ENCODE measurements at regions not wholly inside any gene's neighbourhood (a gene's known extent, or its start where the extent isn't known, plus 50 kb on each side); places are given as distances from the start of the nearest gene placed in this dataset.
"Not testable (repeated sequence)": the region's sequence is repeated elsewhere in the genome, so short reads cannot be mapped to it uniquely, and the experiment has no call there.

DNA sequence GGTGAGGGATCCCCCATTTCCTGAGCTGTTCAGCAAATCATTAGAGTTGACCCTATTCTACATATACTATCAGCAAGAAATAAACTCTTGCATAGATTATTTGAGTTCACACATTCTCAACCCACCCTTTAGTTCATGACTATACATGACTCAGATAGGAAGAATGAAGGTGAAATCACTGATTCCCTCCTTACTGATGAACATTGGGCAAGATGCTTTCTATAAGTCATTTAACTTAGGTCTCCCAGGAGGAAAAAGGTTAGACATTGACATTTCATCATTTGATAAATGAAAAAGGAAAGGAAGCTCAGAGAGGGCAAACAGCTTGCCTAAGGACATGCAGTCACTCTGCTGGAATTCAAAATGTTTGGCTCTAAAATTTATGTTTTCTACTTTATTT, 408.0 kb downstream of the TMEM182 start:
- TF ChIP-seq, protein P1, sequence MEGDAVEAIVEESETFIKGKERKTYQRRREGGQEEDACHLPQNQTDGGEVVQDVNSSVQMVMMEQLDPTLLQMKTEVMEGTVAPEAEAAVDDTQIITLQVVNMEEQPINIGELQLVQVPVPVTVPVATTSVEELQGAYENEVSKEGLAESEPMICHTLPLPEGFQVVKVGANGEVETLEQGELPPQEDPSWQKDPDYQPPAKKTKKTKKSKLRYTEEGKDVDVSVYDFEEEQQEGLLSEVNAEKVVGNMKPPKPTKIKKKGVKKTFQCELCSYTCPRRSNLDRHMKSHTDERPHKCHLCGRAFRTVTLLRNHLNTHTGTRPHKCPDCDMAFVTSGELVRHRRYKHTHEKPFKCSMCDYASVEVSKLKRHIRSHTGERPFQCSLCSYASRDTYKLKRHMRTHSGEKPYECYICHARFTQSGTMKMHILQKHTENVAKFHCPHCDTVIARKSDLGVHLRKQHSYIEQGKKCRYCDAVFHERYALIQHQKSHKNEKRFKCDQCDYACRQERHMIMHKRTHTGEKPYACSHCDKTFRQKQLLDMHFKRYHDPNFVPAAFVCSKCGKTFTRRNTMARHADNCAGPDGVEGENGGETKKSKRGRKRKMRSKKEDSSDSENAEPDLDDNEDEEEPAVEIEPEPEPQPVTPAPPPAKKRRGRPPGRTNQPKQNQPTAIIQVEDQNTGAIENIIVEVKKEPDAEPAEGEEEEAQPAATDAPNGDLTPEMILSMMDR (IDR thresholded peaks at IDR 0.05; ENCODE audit: extremely low read depth, missing control alignments): no peak
- no peak for DNase-seq (ENCODE audit: low spot score)

DNA sequence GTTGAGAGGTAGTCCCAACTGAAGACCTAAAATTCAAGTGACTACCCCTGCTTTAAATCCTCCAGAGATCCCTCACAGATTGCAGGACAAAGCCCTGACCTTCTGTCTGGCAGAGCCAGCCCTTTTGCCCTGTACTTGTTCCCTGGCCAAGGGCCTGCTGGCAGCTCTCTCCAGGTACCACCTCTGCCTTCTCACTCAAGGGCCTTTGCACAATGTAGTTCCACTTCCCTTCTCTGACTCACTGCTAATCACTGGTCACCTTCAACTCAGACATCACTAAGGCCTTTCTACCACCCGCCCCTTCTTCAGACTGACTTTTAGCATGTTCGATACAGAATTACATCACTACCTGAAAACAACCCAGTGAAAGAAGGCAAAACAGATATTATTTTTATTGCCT, 411.0 kb downstream of the TMEM182 start:
- no peak for DNase-seq (ENCODE audit: low spot score)
- TF ChIP-seq, protein P1 (IDR thresholded peaks at IDR 0.05; ENCODE audit: extremely low read depth, missing control alignments): no peak

DNA sequence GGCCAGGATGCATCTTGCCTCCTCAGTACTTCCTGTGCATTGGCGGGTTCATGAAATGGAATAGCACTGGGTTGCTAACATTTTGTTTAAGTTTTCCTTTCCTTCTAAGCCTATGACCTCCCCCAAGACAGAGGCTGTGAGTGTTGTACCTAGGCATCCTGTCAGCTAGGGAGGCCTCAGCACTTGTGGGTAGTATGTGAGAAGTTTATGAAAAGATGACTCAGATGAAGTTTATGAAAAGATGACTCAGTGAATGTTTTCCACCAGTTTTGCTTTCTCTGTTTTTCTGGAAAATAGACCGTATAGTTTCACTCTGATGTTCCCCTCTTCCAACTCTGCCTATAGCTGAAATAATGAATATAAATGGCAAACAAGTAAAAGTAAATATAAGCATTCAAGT, 412.9 kb downstream of the TMEM182 start:
- TF ChIP-seq, protein P1 (IDR thresholded peaks at IDR 0.05; ENCODE audit: extremely low read depth, missing control alignments): no peak
- no peak for DNase-seq (ENCODE audit: low spot score)

DNA sequence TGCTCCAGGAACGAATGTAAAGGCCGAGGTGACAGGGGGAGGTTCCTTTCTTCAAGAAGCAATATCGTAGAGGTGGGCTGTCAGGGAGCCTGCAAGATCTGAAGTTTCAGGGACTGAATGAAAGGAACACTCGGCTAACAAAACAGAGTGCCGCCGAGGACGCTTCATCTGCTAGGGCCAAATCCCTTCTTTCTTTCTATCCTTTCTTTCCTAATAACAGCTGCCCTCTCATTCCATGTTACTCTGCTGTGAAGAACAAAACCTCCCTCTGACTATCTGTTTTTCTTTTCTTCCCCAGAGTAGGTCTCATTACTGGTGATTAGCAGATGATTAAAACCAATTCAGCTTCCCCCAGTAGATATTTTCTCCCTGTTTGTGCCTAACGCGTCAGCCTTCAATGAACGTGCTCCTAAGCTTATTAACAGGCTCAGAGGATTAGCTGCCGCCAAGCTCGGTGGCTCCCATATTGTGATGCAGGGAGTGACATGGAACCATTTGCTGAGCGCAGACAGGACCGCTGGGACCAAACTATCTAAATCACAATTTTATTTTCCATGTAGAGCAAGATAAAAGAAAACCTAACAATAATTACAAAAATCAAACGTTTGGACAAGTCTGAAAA, 414.6 kb downstream of the TMEM182 start:
- TF ChIP-seq, protein P1 (IDR thresholded peaks at IDR 0.05; ENCODE audit: extremely low read depth, missing control alignments): no peak
- DNase-seq (ENCODE audit: low spot score): no peak

DNA sequence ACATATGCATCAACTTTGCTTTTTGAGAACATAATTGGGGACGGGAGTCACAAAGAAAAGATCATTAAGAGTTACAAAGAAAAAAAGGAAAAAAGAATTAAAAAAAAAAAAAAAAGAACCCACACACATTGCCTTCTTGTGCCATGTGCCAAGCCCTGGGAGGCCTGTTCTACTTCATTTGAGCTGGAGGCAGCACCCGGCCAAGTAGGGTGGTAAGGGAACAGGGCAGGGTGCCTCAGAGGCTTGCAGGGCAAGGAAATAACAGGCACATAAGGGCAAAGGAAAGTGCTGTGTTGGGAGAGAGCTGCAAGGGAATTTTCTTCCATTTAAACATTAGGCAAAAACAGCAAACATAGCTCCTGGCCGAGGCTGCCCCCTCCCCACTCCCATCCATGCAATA, 418.0 kb downstream of the TMEM182 start:
- TF ChIP-seq, protein P1 (IDR thresholded peaks at IDR 0.05; ENCODE audit: extremely low read depth, missing control alignments): no peak
- no peak for DNase-seq (ENCODE audit: low spot score)

DNA sequence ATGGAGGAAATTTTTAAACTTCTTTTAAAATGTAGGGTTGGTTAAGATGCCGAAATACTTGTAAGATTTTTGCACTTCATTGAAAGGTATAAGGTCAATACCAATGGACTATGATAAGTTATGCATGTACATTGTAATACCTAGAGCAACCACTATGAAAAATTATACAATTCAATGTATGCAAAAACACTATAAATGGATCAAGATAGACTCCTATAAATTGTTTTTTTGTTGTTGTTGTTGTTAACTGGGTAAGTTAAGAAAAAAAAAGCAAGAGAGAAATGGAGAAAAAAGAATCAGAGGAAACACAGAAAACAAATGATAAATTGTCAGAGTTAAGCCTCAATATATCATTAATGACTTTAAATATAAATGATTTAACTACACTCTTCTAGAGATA, 421.2 kb downstream of the TMEM182 start:
- no peak for DNase-seq (ENCODE audit: low spot score)
- TF ChIP-seq, protein P1 (IDR thresholded peaks at IDR 0.05; ENCODE audit: extremely low read depth, missing control alignments): no peak

DNA sequence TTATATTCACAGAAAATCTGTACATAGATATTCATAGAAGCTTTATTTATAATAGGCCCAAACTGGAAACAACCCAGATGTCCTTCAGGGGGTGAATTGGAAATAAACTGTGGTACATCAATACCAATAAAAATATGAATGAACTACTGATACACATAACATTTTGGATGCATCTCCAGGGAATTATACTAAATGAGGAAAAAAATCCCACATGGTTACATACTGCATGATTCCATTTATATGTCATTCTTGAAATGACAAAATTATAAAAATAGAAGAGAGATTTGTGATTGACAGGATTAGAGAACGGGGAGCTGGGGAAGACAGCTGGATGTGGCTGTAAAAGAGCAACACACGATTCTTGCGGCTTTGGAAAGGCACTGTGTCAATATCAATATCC, 435.0 kb downstream of the TMEM182 start:
- DNase-seq (ENCODE audit: low spot score): no peak
- TF ChIP-seq, protein P1 (IDR thresholded peaks at IDR 0.05; ENCODE audit: extremely low read depth, missing control alignments): no peak

DNA sequence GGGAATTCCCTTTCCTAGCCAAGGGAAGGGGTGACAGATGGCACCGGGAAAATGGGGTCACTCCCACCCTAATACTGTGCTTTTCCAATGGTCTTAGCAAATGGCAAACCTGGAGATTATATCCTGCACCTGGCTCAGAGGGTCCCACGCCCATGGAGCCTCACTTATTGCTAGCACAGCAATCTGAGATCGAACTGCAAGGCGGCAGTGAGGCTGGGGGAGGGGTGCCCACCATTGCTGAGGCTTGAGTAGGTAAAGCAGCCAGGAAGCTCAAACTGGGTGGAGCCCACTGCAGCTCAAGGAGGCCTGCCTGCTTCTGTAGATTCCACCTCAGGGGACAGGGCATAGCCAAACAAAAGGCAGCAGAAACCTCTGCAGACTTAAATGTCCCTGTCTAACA, 438.9 kb downstream of the TMEM182 start:
- not testable (repeated sequence) for DNase-seq (ENCODE audit: low spot score)

Measured in GM20000 (cell line).